HCT116 (cell line): ENCODE measurements at regions not wholly inside any gene's neighbourhood (a gene's known extent, or its start where the extent isn't known, plus 50 kb on each side); places are given as distances from the start of the nearest gene placed in this dataset.

Source experiments
- ATAC-seq: fragments of 200-7000 bp; cut with Tn5 transposase; 2 replicates; pipeline ENCODE4 v1.9.1; 2020; ENCODE audit warnings: mild to moderate bottlenecking, moderate library complexity
- BruUV-seq: library from RNA; stranded (reverse); fragments of 400-500 nt; replicated peaks from 2 replicates; lab custom pipeline; 2021; lab: Mats Ljungman, UMichigan
- CTCF ChIA-PET: fragments of 300-600 bp; sonication (Branson Sonifier 250); formaldehyde crosslinking; loops from one replicate; lab custom pipeline; 2021; ENCODE audit warnings: antibody characterized with exemption; lab: Charles Lee
- POLR2A ChIA-PET: fragments of 300-600, 350-600 bp; sonication (Branson Sonifier 250); formaldehyde crosslinking; loops from one replicate; lab custom pipeline; 2021; ENCODE audit warnings: antibody characterized with exemption; lab: Charles Lee
- RAD21 ChIA-PET, 2 experiments: fragments of 300-600 bp; sonication (Branson Sonifier 250); formaldehyde crosslinking; loops; one replicate each; lab custom pipeline; 2023; ENCODE audit warnings: low total read pairs in 2 of 2; ENCODE audit not compliant: uncharacterized antibody in 2 of 2, unreplicated experiment in 2 of 2, low non-redundant PET in 1 of 2; lab: Charles Lee
- DNase-seq: peaks from one replicate; pipeline ENCODE4 v3.0.0-alpha.2; 2010; ENCODE audit warnings: low read depth, low spot score
- H2AFZ ChIP-seq: fragments of 200-600 bp; shearing (Covaris generic), sonication (generic); 2 replicates; pipeline ENCODE4 v1.6.1; 2017; ENCODE audit warnings: low read depth, mixed run types, mixed read lengths, antibody characterized with exemption, low read length; ENCODE audit not compliant: poor library complexity, severe bottlenecking
- H3K27ac ChIP-seq: 2 replicates; pipeline ENCODE4 v1.5.1; 2012; ENCODE audit warnings: low read depth, low read length
- H3K27me3 ChIP-seq: fragments of 200-600 bp; sonication (generic); 2 replicates; pipeline ENCODE4 v1.6.1; 2016; ENCODE audit warnings: mixed run types, low read length, mixed read lengths; ENCODE audit not compliant: insufficient read depth
- H3K36me3 ChIP-seq, 2 experiments: fragments of 200-500 bp in 1 of 2; fragments of 200-600 bp in 1 of 2; sonication (Bioruptor generic) in 1 of 2; sonication (generic) in 1 of 2; 2 replicates each; pipeline versions ENCODE4 v1.5.1 to v1.6.1; 2014 to 2016; ENCODE audit warnings: low read length in 2 of 2, inconsistent platforms in 1 of 2, mixed read lengths in 1 of 2, mixed run types in 1 of 2; ENCODE audit not compliant: insufficient read depth in 2 of 2, control insufficient read depth in 1 of 2
- H3K4me1 ChIP-seq, 2 experiments: fragments of 200-600 bp in 1 of 2; sonication (generic) in 1 of 2; 2 replicates each; pipeline versions ENCODE4 v1.5.1 to v1.6.1; 2012 to 2017; ENCODE audit warnings: low read length in 2 of 2, inconsistent platforms in 1 of 2, mild to moderate bottlenecking in 1 of 2, mixed read lengths in 1 of 2, mixed run types in 1 of 2, moderate library complexity in 1 of 2; ENCODE audit not compliant: insufficient read depth in 2 of 2, control insufficient read depth in 1 of 2
- H3K4me2 ChIP-seq: fragments of 200-600 bp; sonication (generic); 2 replicates; pipeline ENCODE4 v1.6.1; 2017; ENCODE audit warnings: mixed run types, low read length, mixed read lengths
- H3K4me3 ChIP-seq, 2 experiments: fragments of 200-600 bp in 1 of 2; sonication (generic) in 1 of 2; replicated peaks in 1 of 2; 2 replicates each; pipeline ENCODE4 v1.5.1; 2011 to 2016; ENCODE audit warnings: low read length in 2 of 2, control low read depth in 1 of 2, low read depth in 1 of 2, mild to moderate bottlenecking in 1 of 2, mixed read lengths in 1 of 2, mixed run types in 1 of 2
- H3K79me2 ChIP-seq: fragments of 200-600 bp; sonication (generic); 2 replicates; pipeline ENCODE4 v1.6.1; 2017; ENCODE audit warnings: mild to moderate bottlenecking, mixed run types, low read length, moderate library complexity, mixed read lengths; ENCODE audit not compliant: insufficient read depth
- H3K9ac ChIP-seq: fragments of 200-600 bp; sonication (generic); 2 replicates; pipeline ENCODE4 v1.6.1; 2016; ENCODE audit warnings: low read length, mixed read lengths
- H3K9me2 ChIP-seq: fragments of 200-600 bp; sonication (generic), shearing (Covaris generic); 2 replicates; pipeline ENCODE4 v1.6.1; 2017; ENCODE audit warnings: mixed run types, mild to moderate bottlenecking, moderate library complexity; ENCODE audit not compliant: insufficient read depth
- H3K9me3 ChIP-seq, 2 experiments: fragments of 200-500 bp in 1 of 2; fragments of 200-600 bp in 1 of 2; sonication (Bioruptor generic) in 1 of 2; sonication (generic) in 1 of 2; 2 replicates each; pipeline ENCODE4 v1.6.1; 2014 to 2017; ENCODE audit warnings: low read length in 2 of 2, mixed read lengths in 2 of 2, inconsistent platforms in 1 of 2, low read depth in 1 of 2, mild to moderate bottlenecking in 1 of 2, mixed run types in 1 of 2, moderate library complexity in 1 of 2; ENCODE audit not compliant: control insufficient read depth in 1 of 2, insufficient read depth in 1 of 2
- H4K20me1 ChIP-seq: fragments of 200-600 bp; sonication (generic), shearing (Covaris generic); 2 replicates; pipeline ENCODE4 v1.6.1; 2017; ENCODE audit warnings: mixed run types, mild to moderate bottlenecking, moderate library complexity; ENCODE audit not compliant: insufficient read depth
- ATF3 ChIP-seq: IDR thresholded peaks from 2 replicates; pipeline ENCODE4 v1.6.1; 2012
- CBX3 ChIP-seq: IDR thresholded peaks from 2 replicates; pipeline ENCODE4 v1.6.1; 2012; ENCODE audit warnings: low read depth
- EGR1 ChIP-seq: IDR thresholded peaks from 2 replicates; pipeline ENCODE4 v1.6.1; 2012; ENCODE audit warnings: low read depth
- ELF1 ChIP-seq: IDR thresholded peaks from 2 replicates; pipeline ENCODE4 v1.6.1; 2012; ENCODE audit warnings: low read depth, borderline replicate concordance
- EZH2 ChIP-seq: fragments of 200-600 bp; sonication (generic); IDR thresholded peaks from 2 replicates; pipeline ENCODE4 v1.6.1; 2017; ENCODE audit warnings: antibody characterized with exemption, mixed run types
- JUND ChIP-seq: IDR thresholded peaks from 2 replicates; pipeline ENCODE4 v1.6.1; 2012
- POLR2A ChIP-seq: IDR thresholded peaks from 2 replicates; pipeline ENCODE4 v1.7.0; 2011; ENCODE audit warnings: borderline replicate concordance; ENCODE audit not compliant: insufficient read depth, insufficient read length; ENCODE audit errors: extremely low read depth
- POLR2AphosphoS5 ChIP-seq: IDR thresholded peaks from 2 replicates; pipeline ENCODE4 v1.6.1; 2011; ENCODE audit warnings: mild to moderate bottlenecking, low read depth, low read length, moderate library complexity
- RAD21 ChIP-seq: IDR thresholded peaks from 2 replicates; pipeline ENCODE4 v1.6.1; 2012; ENCODE audit warnings: low read depth, mild to moderate bottlenecking
- REST ChIP-seq: IDR thresholded peaks from 2 replicates; pipeline ENCODE4 v1.6.1; 2012; ENCODE audit warnings: low read depth
- SIN3A ChIP-seq: IDR thresholded peaks from 2 replicates; pipeline ENCODE4 v1.6.1; 2012; ENCODE audit warnings: low read depth
- SP1 ChIP-seq: IDR thresholded peaks from 2 replicates; pipeline ENCODE4 v1.6.1; 2012; ENCODE audit warnings: low read depth
- YY1 ChIP-seq: IDR thresholded peaks from 2 replicates; pipeline ENCODE4 v1.6.1; 2011; ENCODE audit warnings: low read length, low read depth, moderate library complexity, mild to moderate bottlenecking; ENCODE audit not compliant: insufficient replicate concordance; ENCODE audit errors: extremely low read depth
- ZBTB33 ChIP-seq: IDR thresholded peaks from 2 replicates; pipeline ENCODE4 v1.6.1; 2011; ENCODE audit warnings: mild to moderate bottlenecking, low read length, moderate library complexity; ENCODE audit not compliant: insufficient replicate concordance; ENCODE audit errors: extremely low read depth
- ZFX ChIP-seq: fragments of 450-650 bp; IDR thresholded peaks from 2 replicates; pipeline ENCODE4 v1.6.1; 2017
- ZNF274 ChIP-seq: fragments of 200-500 bp; sonication (Bioruptor generic); IDR thresholded peaks from 2 replicates; pipeline ENCODE4 v1.6.1; 2014; ENCODE audit warnings: mild to moderate bottlenecking, low read depth, low read length, inconsistent platforms
- intact Hi-C: fragments of 100-400 bp; cut with micrococcal nuclease; formaldehyde crosslinking; loops from 2 replicates; pipeline ENCODE4 v1.10.0; 2022

DNA sequence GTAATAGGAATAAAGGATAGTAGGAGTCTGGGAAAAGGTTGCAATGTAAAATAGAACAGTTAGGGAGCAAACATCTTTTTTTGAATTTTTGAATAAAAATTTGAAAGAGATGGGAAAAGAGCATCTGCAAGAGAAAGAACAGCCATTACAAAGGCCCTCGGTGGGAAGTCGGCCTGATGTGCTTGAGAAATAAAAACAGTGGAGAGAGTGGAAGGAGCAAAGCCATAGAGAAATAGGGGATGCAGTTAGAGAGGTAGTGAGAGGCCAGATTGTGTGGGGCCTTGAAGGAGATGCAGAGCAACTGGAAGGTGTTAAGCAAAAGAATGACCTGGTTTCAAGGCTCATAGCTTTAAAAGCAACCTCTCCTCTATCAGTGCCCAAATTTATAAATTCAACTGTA is 409.8 kb downstream of the RERGL start:
- ChIA-PET CTCF (no interaction called here), POLR2A (no interaction called here)
- no peak overlapping the region for H3K9ac ChIP-seq
- H3K27ac ChIP-seq = no peak overlapping the region
- H3K4me3 ChIP-seq = no peak overlapping the region
- H3K79me2 ChIP-seq = no peaks in the 10 kb centered on the region
- no peaks in the 10 kb centered on the region for H3K9me3 ChIP-seq
- H4K20me1 ChIP-seq = no peaks in the 10 kb centered on the region
- no TSS peak for BruUV-seq
- no peaks in the 10 kb centered on the region for H3K36me3 ChIP-seq
- no peak overlapping the region for H2AFZ ChIP-seq
- intact Hi-C loops = no loop called here
- TF ChIP-seq SP1 (no peak), SIN3A (no peak), ZBTB33 (no peak)
- TF ChIP-seq, all 23 proteins: peak for 0
- no peaks in the 10 kb centered on the region for H3K27me3 ChIP-seq
- ATAC-seq = no peak
- RAD21 ChIA-PET = no interaction called here
- H3K4me2 ChIP-seq = no peak overlapping the region
- H3K4me1 ChIP-seq = no peaks in the 10 kb centered on the region
- no peaks in the 10 kb centered on the region for H3K9me2 ChIP-seq
- no peak for DNase-seq

DNA sequence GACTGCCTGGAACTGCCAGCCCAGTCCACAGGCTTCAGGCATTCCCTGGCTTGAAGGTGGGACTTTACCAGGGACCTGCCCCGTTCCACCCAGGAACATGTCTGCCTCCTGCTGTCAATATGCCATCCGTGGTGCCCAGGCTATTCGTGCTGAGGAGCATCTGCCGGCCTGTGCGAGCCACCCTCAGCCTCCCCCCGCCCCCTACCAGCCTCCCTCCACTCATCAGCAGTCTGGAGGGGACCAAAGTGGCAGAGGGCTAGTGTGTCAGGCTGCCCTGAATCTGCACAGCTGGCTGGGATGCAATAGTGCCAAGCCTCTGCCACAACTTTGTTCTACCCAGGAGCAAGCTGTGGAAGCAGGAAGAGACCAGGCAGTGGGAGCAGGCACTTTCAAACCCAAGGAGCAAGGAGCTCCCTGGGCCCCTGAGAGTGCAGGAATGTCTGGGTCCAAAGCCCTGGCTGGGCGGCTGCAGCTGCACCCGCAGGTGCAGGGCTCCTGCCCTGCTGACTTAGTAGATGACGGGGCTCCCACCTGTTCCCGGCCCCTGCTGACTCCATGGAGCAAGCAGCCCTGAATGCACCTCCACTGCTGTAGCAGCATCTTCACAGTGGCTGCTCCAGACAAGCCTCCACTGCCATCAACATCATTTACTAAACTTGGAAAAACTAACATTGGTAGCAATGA is 423.2 kb downstream of the RERGL start:
- BruUV-seq = no TSS peak
- no peaks in the 10 kb centered on the region for H4K20me1 ChIP-seq
- no peaks in the 10 kb centered on the region for H3K79me2 ChIP-seq
- no peak for ATAC-seq
- no peaks in the 10 kb centered on the region for H3K9me3 ChIP-seq
- ChIA-PET POLR2A (no interaction called here), CTCF (no interaction called here), RAD21 (no interaction called here)
- H3K4me2 ChIP-seq = no peak overlapping the region
- H3K27me3 ChIP-seq = no peaks in the 10 kb centered on the region
- H3K9me2 ChIP-seq = no peaks in the 10 kb centered on the region
- no peak for DNase-seq
- H2AFZ ChIP-seq = no peak overlapping the region
- no peak overlapping the region for H3K9ac ChIP-seq
- intact Hi-C loops = no loop called here
- H3K36me3 ChIP-seq = no peaks in the 10 kb centered on the region
- no peaks in the 10 kb centered on the region for H3K4me1 ChIP-seq
- H3K4me3 ChIP-seq = no peak overlapping the region
- H3K27ac ChIP-seq = no peak overlapping the region
- TF ChIP-seq SP1 (no peak), CBX3 (no peak), ELF1 (no peak), YY1 (no peak), ZFX (no peak), REST (no peak), POLR2A (no peak), RAD21 (no peak), ZNF274 (no peak), EZH2 (no peak), POLR2AphosphoS5 (no peak), JUND (no peak), ATF3 (no peak), EGR1 (no peak)
